ENCODE measurements at regions not wholly inside any gene's neighbourhood (a gene's known extent, or its start where the extent isn't known, plus 50 kb on each side); places are given as distances from the start of the nearest gene placed in this dataset.
A peak's percentile ranks its signal among the peaks of the same experiment; 100 is the strongest.

GRCh38 chr1:234973426-234974250, 155.0 kb downstream of the TOMM20 start:
- DNase-seq (ENCODE audit: low read depth): no peak
- TF ChIP-seq CTCF (conservative IDR thresholded peaks at IDR 0.05; ENCODE audit: low read length): no peak

GRCh38 chr1:234972411-234973191, 156.0 kb downstream of the TOMM20 start:
- no peak for TF ChIP-seq CTCF (conservative IDR thresholded peaks at IDR 0.05; ENCODE audit: low read length)
- H3K4me3 ChIP-seq (ENCODE audit: low read length): no peak overlapping the region
- DNase-seq (ENCODE audit: low read depth): peak; percentile 48

More at GRCh38 chr1:234973426-234974250, 155.0 kb downstream of the TOMM20 start:
- H3K4me3 ChIP-seq (ENCODE audit: low read length): no peak overlapping the region

GRCh38 chr1:234971586-234972297, 156.9 kb downstream of the TOMM20 start:
- no peak for DNase-seq (ENCODE audit: low read depth)
- H3K4me3 ChIP-seq (ENCODE audit: low read length): no peak overlapping the region
- TF ChIP-seq CTCF (conservative IDR thresholded peaks at IDR 0.05; ENCODE audit: low read length): no peak

- H3K4me3 ChIP-seq (ENCODE audit: low read length): peak overlapping the region; percentile 52; the same call in 1 of the 2 replicates
- peak; percentile 15; the same call in 1 of the 2 replicates for TF ChIP-seq CTCF (conservative IDR thresholded peaks at IDR 0.05; ENCODE audit: low read length)
- DNase-seq (ENCODE audit: low read depth): peak; percentile 99
Observed at GRCh38 chr1:234970731-234971476, 157.7 kb downstream of the TOMM20 start.

GRCh38 chr1:234970401-234970730, 158.3 kb downstream of the TOMM20 start:
- no peak for DNase-seq (ENCODE audit: low read depth)
- no peak for TF ChIP-seq CTCF (conservative IDR thresholded peaks at IDR 0.05; ENCODE audit: low read length)
- peak overlapping the region; percentile 52 for H3K4me3 ChIP-seq (ENCODE audit: low read length)

GRCh38 chr1:234969581-234970400, 158.8 kb downstream of the TOMM20 start:
- 0 out of 2 replicates have a peak, but pooled peaks have one; percentile 4 for TF ChIP-seq CTCF (conservative IDR thresholded peaks at IDR 0.05; ENCODE audit: low read length)
- peak; percentile 84 for DNase-seq (ENCODE audit: low read depth)
- H3K4me3 ChIP-seq (ENCODE audit: low read length): peak overlapping the region; percentile 52
